HFFc6 (cell line): ENCODE measurements at regions not wholly inside any gene's neighbourhood (a gene's known extent, or its start where the extent isn't known, plus 50 kb on each side); places are given as distances from the start of the nearest gene placed in this dataset.

Source experiments
- DNase-seq: peaks from one replicate; pipeline ENCODE4 v3.0.0-alpha.2; 2018
- H3K27ac Mint-ChIP-seq: 2 replicates; pipeline ENCODE4 v1.8.0; 2020; ENCODE audit warnings: mild to moderate bottlenecking, mixed read lengths
- H3K27me3 Mint-ChIP-seq: 2 replicates; pipeline ENCODE4 v1.8.0; 2021; ENCODE audit warnings: mild to moderate bottlenecking, moderate library complexity, mixed read lengths; ENCODE audit not compliant: insufficient read depth
- H3K36me3 Mint-ChIP-seq: 2 replicates; pipeline ENCODE4 v1.8.0; 2021; ENCODE audit warnings: low read depth, mixed read lengths
- H3K4me1 Mint-ChIP-seq: 2 replicates; pipeline ENCODE4 v1.8.0; 2020; ENCODE audit warnings: low read depth, mixed read lengths
- H3K4me3 Mint-ChIP-seq: 2 replicates; pipeline ENCODE4 v1.8.0; 2020; ENCODE audit warnings: mild to moderate bottlenecking, moderate library complexity, mixed read lengths
- H3K9me3 Mint-ChIP-seq: 2 replicates; pipeline ENCODE4 v1.8.0; 2020; ENCODE audit warnings: mild to moderate bottlenecking, mixed read lengths
- TF ChIP-seq, protein P1 (sequence below): fragments of 200-600 bp; sonication (generic); IDR thresholded peaks from 2 replicates; pipeline ENCODE4 v1.5.0; 2021; ENCODE audit warnings: antibody characterized with exemption, mild to moderate bottlenecking

DNA sequence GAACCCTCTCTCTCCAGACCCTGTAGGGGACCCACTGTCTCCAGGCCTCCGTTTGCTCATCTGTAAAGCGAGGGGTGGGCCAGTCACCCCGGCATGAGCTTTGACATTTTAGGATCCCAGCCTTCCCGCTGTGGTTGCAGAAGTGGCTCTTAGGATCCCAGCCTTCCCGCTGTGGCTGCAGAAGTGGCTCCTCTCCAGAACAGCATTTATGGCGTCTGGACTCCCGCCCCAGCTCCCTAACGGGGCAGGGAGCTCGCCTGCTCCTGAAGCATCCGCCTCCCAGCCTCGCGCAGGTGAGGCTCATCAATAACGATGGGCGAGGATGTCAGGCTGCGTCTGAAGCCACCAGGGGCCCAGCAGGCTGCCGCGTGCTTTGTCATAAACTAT lies 222.3 kb upstream of the TNRC6C start:
- H3K27me3 Mint-ChIP-seq, result peaks cover 33% of the 10 kb centered on the region
- peaks cover 9% of the 10 kb centered on the region; the same call in 1 of the 2 replicates for H3K9me3 Mint-ChIP-seq
- DNase-seq, result no peak
- H3K4me3 Mint-ChIP-seq, result no peak overlapping the region
- no peaks in the 10 kb centered on the region for H3K4me1 Mint-ChIP-seq
- TF ChIP-seq, protein P1, sequence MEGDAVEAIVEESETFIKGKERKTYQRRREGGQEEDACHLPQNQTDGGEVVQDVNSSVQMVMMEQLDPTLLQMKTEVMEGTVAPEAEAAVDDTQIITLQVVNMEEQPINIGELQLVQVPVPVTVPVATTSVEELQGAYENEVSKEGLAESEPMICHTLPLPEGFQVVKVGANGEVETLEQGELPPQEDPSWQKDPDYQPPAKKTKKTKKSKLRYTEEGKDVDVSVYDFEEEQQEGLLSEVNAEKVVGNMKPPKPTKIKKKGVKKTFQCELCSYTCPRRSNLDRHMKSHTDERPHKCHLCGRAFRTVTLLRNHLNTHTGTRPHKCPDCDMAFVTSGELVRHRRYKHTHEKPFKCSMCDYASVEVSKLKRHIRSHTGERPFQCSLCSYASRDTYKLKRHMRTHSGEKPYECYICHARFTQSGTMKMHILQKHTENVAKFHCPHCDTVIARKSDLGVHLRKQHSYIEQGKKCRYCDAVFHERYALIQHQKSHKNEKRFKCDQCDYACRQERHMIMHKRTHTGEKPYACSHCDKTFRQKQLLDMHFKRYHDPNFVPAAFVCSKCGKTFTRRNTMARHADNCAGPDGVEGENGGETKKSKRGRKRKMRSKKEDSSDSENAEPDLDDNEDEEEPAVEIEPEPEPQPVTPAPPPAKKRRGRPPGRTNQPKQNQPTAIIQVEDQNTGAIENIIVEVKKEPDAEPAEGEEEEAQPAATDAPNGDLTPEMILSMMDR, result no peak
- no peak overlapping the region for H3K27ac Mint-ChIP-seq
- H3K36me3 Mint-ChIP-seq, result no peaks in the 10 kb centered on the region

DNA sequence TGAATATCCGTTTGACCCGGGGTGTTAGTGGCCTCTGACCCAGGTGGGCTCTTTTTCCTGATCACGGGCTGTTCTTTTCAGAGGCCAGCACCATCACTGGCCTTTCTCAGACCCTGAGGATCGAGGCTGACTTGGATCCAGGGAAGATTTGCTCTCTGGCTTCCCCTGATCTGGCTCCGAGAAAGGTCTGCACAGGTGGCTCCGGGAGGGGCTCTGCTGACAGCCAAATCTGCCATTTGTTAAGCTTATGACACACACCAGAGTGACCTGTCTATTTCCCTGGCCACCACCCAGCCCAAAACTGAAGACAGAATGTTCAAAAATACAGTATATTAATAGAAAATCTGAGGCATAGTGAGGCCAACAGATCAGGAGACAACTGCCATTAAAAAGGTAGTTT lies 221.8 kb upstream of the TNRC6C start:
- no peak for DNase-seq
- Mint-ChIP-seq H3K4me3 (no peak overlapping the region), H3K9me3 (peaks cover 9% of the 10 kb centered on the region; the same call in 1 of the 2 replicates), H3K4me1 (no peaks in the 10 kb centered on the region), H3K27me3 (peaks cover 37% of the 10 kb centered on the region), H3K36me3 (no peaks in the 10 kb centered on the region), H3K27ac (no peak overlapping the region)
- TF ChIP-seq, protein P1, result no peak

DNA sequence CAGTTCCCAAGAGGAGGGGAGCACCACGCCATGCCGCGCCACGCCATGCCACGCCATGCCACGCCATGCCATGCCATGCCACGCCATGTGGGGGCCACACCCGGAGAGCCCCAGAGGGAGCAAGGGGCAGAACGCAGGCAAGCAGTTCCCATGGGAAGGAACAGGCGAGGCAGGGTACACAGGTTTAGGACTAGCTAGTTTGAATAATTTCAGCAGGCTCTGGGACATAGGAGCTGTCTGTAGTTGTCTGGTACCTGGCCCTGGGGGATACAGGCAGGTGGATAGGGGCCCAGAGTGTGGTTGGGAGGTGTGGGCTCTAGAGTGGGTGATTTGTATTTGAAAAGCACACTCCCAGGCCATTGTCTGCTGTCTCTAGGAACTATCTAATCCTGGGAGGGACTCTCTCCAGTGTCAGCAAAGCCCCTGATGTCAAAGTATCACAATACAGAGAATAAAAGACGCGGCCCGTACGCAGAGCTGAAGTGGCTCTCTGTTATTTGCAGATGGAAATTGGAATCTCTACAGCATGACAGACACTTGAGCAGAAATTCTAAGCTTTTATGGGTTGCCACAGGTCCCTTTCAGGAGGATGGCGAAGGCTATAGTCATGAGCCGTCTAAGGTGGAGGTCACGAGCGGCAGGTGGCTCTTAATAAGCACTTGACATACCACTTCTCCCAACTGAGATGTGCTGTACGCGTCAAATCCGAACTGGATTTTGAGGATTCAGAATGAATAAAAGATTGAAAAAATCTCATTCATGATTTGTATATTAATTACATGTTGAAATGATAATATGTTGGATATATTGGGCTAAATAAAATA lies 220.8 kb upstream of the TNRC6C start:
- H3K36me3 Mint-ChIP-seq, result no peaks in the 10 kb centered on the region
- TF ChIP-seq, protein P1, result no peak
- DNase-seq, result no peak
- peaks cover 6% of the 10 kb centered on the region; the same call in 1 of the 2 replicates for H3K9me3 Mint-ChIP-seq
- H3K27ac Mint-ChIP-seq, result no peak overlapping the region
- no peaks in the 10 kb centered on the region for H3K4me1 Mint-ChIP-seq
- H3K27me3 Mint-ChIP-seq, result peaks cover 38% of the 10 kb centered on the region
- no peak overlapping the region for H3K4me3 Mint-ChIP-seq

DNA sequence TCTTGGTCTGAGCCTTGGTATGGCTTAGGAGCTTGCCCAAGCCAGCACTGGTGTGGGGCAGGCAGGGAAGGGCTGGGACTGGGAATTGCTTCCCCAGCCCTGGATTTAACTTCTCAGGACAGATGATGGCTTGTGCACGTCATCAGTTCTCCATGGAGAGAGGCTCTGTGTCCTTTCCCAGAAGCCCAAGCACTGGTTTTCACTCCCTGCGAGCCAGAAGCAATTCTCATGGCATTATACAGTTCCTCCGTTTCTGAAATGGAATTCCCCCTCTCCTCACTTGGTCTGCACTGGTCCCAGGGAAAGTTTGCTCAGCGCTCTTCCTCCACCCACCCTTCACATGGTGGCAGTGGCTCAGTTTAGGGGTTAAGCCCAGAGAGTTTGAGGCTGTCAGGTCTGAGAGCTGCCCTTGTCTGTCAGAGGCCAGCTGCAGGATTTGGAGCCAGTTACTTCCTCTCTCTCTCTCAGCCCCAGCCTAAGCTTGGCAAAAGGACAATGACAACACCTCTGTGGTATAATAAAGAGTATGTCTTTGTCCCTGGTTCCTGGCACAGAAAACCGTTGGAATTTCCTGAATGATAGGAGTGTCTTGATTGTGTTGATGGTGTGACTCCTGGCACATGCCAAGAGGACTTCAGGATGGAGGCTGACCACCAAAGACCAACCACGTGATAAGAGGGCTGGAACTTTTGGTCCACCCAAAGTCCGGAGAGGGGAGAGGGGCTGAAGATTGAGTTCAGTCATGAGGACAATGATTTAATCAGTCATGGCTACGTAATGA lies 219.6 kb upstream of the TNRC6C start:
- TF ChIP-seq, protein P1, result no peak
- Mint-ChIP-seq H3K27ac (no peak overlapping the region), H3K4me3 (no peak overlapping the region), H3K36me3 (no peaks in the 10 kb centered on the region), H3K27me3 (peaks cover 31% of the 10 kb centered on the region), H3K9me3 (no peaks in the 10 kb centered on the region), H3K4me1 (no peaks in the 10 kb centered on the region)
- no peak for DNase-seq

DNA sequence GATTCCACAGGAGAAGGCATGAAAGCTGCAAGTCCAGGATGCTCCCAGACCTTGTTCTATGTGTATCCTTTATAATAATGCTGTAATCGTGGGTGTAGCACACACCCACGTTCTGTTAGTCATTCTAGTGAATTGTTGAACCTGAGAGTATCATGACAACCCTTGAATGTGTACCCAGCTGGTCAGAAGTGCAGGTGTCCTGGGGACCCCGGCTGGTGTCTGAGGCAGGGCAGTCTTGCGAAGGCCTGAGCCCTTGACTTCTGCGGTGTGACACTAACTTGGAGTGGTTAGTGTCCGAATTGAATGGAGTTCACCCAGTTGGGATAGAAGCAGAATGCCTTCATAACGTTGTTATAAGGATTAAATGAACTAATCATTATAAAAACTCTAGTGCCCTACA lies 218.0 kb upstream of the TNRC6C start:
- DNase-seq, result no peak
- peaks cover 31% of the 10 kb centered on the region for H3K27me3 Mint-ChIP-seq
- no peak overlapping the region for H3K4me3 Mint-ChIP-seq
- H3K27ac Mint-ChIP-seq, result no peak overlapping the region
- no peaks in the 10 kb centered on the region; the same call in 1 of the 2 replicates for H3K36me3 Mint-ChIP-seq
- H3K9me3 Mint-ChIP-seq, result peaks cover 5% of the 10 kb centered on the region
- TF ChIP-seq, protein P1, result no peak
- no peaks in the 10 kb centered on the region for H3K4me1 Mint-ChIP-seq
